NCI-H446 (cell line): ENCODE measurements at regions not wholly inside any gene's neighbourhood (a gene's known extent, or its start where the extent isn't known, plus 50 kb on each side); places are given as distances from the start of the nearest gene placed in this dataset.
"Not testable (repeated sequence)": the region's sequence is repeated elsewhere in the genome, so short reads cannot be mapped to it uniquely, and the experiment has no call there.

Experiments
- DNase-seq, 2 experiments: peaks; one replicate each; lab custom pipeline; 2025; lab: John Stamatoyannopoulos, UW

- DNase-seq: peak; percentile 34 to 84
These were observed 462.0 kb upstream of the ATP11B start for GRCh38 chr3:182331341-182331740.

GRCh38 chr3:182342252-182342651, 451.1 kb upstream of the ATP11B start:
- no peak for DNase-seq

- DNase-seq: not testable (repeated sequence)
These were observed 449.3 kb upstream of the ATP11B start for GRCh38 chr3:182344026-182344425.

- DNase-seq: no peak
These were observed 444.3 kb upstream of the ATP11B start for GRCh38 chr3:182349051-182349450.

GRCh38 chr3:182349951-182350517, 443.3 kb upstream of the ATP11B start:
- DNase-seq: no peak

GRCh38 chr3:182357928-182358327, 435.4 kb upstream of the ATP11B start:
- no peak for DNase-seq

GRCh38 chr3:182364323-182364722, 429.0 kb upstream of the ATP11B start:
- DNase-seq: peak in 1 of 2 experiments; percentile 60

GRCh38 chr3:182364723-182365650, 428.3 kb upstream of the ATP11B start:
- peak; percentile 84 to 96 for DNase-seq

GRCh38 chr3:182366746-182367145, 426.6 kb upstream of the ATP11B start:
- DNase-seq: no peak

GRCh38 chr3:182369861-182370260, 423.4 kb upstream of the ATP11B start:
- no peak for DNase-seq

GRCh38 chr3:182370949-182371348, 422.4 kb upstream of the ATP11B start:
- DNase-seq: no peak

- DNase-seq: no peak
These were observed 417.4 kb upstream of the ATP11B start for GRCh38 chr3:182375916-182376315.

GRCh38 chr3:182382112-182382857, 411.0 kb upstream of the ATP11B start:
- DNase-seq: no peak

GRCh38 chr3:182384221-182384620, 409.1 kb upstream of the ATP11B start:
- peak in 1 of 2 experiments; percentile 30 for DNase-seq

GRCh38 chr3:182385356-182385755, 407.9 kb upstream of the ATP11B start:
- no peak for DNase-seq

- DNase-seq: no peak
These were observed 404.8 kb upstream of the ATP11B start for GRCh38 chr3:182388506-182388905.

- DNase-seq: no peak
These were observed 404.1 kb upstream of the ATP11B start for GRCh38 chr3:182389071-182389815.

GRCh38 chr3:182390421-182390820, 402.9 kb upstream of the ATP11B start:
- no peak for DNase-seq

- no peak for DNase-seq
These were observed 400.9 kb upstream of the ATP11B start for GRCh38 chr3:182392182-182392937.

- DNase-seq: no peak
These were observed 400.2 kb upstream of the ATP11B start for GRCh38 chr3:182393151-182393550.

- no peak for DNase-seq
These were observed 399.4 kb upstream of the ATP11B start for GRCh38 chr3:182393830-182394367.
